ENCODE measurements at regions not wholly inside any gene's neighbourhood (a gene's known extent, or its start where the extent isn't known, plus 50 kb on each side); places are given as distances from the start of the nearest gene placed in this dataset.

- TF ChIP-seq CTCF (conservative IDR thresholded peaks at IDR 0.05; ENCODE audit: low read length) (no peak), EZH2phosphoT487 (IDR thresholded peaks at IDR 0.05; ENCODE audit: borderline replicate concordance, low read depth, low read length) (no peak)
Measured at GRCh38 chr12:34626363-34627157, 604.3 kb downstream of the ALG10 start.

Data from OCI-LY7 (cell line).